SK-N-SH (cell line): ENCODE measurements at regions not wholly inside any gene's neighbourhood (a gene's known extent, or its start where the extent isn't known, plus 50 kb on each side); places are given as distances from the start of the nearest gene placed in this dataset.

ENCODE experiments used
- CTCF ChIA-PET: fragments of 300-600, 350-600 bp; formaldehyde crosslinking; extraction: SDS; loops from one replicate; lab custom pipeline; 2021; lab: Yijun Ruan, JAX
- POLR2A ChIA-PET: fragments of 350-600 bp; sonication (Branson Sonifier 250); formaldehyde crosslinking; extraction: SDS; loops from one replicate; lab custom pipeline; 2020; ENCODE audit warnings: antibody characterized with exemption, inconsistent platforms; lab: Yijun Ruan, JAX
- DNase-seq: peaks from one replicate; pipeline ENCODE4 v3.0.0; 2012
- H2AFZ ChIP-seq: fragments of 200-600 bp; sonication (generic); 2 replicates; pipeline ENCODE4 v1.8.1; 2016; ENCODE audit warnings: antibody characterized with exemption, mild to moderate bottlenecking, low read depth
- H3F3A ChIP-seq: fragments of 200-600 bp; sonication (generic); replicated peaks from 2 replicates; pipeline ENCODE3; 2016; ENCODE audit warnings: antibody characterized with exemption, mild to moderate bottlenecking; ENCODE audit not compliant: insufficient read depth
- H3K27ac ChIP-seq, 2 experiments: fragments of 200-500 bp in 1 of 2; fragments of 200-600 bp in 1 of 2; sonication (Bioruptor generic) in 1 of 2; sonication (generic), shearing (Covaris generic) in 1 of 2; 2 replicates each; pipeline versions ENCODE4 v1.5.1 to v1.6.1; 2014 to 2016; ENCODE audit warnings: low read depth in 2 of 2, inconsistent platforms in 1 of 2, low read length in 1 of 2, mild to moderate bottlenecking in 1 of 2, mixed read lengths in 1 of 2
- H3K27me3 ChIP-seq: fragments of 200-600 bp; sonication (generic), shearing (Covaris generic); 2 replicates; pipeline ENCODE4 v1.6.1; 2016; ENCODE audit warnings: mixed run types; ENCODE audit not compliant: insufficient read depth
- H3K36me3 ChIP-seq, 2 experiments: fragments of 200-500 bp in 1 of 2; fragments of 200-600 bp in 1 of 2; sonication (Bioruptor generic) in 1 of 2; sonication (generic) in 1 of 2; replicated peaks in 1 of 2; 2 replicates each; pipeline versions ENCODE3 to v1.5.1; 2014 to 2016; ENCODE audit warnings: low read length in 1 of 2, mild to moderate bottlenecking in 1 of 2; ENCODE audit not compliant: insufficient read depth in 2 of 2, control insufficient read depth in 1 of 2
- H3K4me1 ChIP-seq, 2 experiments: fragments of 200-500 bp in 1 of 2; fragments of 200-600 bp in 1 of 2; sonication (Bioruptor generic) in 1 of 2; sonication (generic), shearing (Covaris generic) in 1 of 2; 2 replicates each; pipeline versions ENCODE4 v1.5.1 to v1.6.1; 2014 to 2016; ENCODE audit warnings: low read depth in 1 of 2, low read length in 1 of 2, mixed run types in 1 of 2; ENCODE audit not compliant: insufficient read depth in 2 of 2, control insufficient read depth in 1 of 2
- H3K4me2 ChIP-seq: fragments of 200-600 bp; sonication (generic), shearing (Covaris generic); 2 replicates; pipeline ENCODE4 v1.6.1; 2017; ENCODE audit warnings: mixed run types
- H3K4me3 ChIP-seq, 2 experiments: fragments of 200-500 bp in 1 of 2; fragments of 200-600 bp in 1 of 2; sonication (Bioruptor generic) in 1 of 2; sonication (generic), shearing (Covaris generic) in 1 of 2; 2 replicates each; pipeline versions ENCODE4 v1.5.1 to v1.8.1; 2014 to 2016; ENCODE audit warnings: low read depth in 2 of 2, inconsistent platforms in 1 of 2, low read length in 1 of 2, mild to moderate bottlenecking in 1 of 2, mixed read lengths in 1 of 2, moderate library complexity in 1 of 2
- H3K79me2 ChIP-seq: fragments of 200-600 bp; sonication (generic); 2 replicates; pipeline ENCODE4 v1.8.1; 2017; ENCODE audit warnings: mild to moderate bottlenecking; ENCODE audit not compliant: insufficient read depth
- H3K9ac ChIP-seq: fragments of 200-600 bp; sonication (generic); 2 replicates; pipeline ENCODE4 v1.6.1; 2017; ENCODE audit warnings: mixed run types
- H3K9me2 ChIP-seq: fragments of 200-600 bp; sonication (generic); 2 replicates; pipeline ENCODE4 v1.6.1; 2017; ENCODE audit warnings: mixed run types
- H3K9me3 ChIP-seq: fragments of 200-600 bp; sonication (generic); 2 replicates; pipeline ENCODE4 v1.6.1; 2017; ENCODE audit warnings: mixed run types, mild to moderate bottlenecking, moderate library complexity
- H4K20me1 ChIP-seq: fragments of 200-600 bp; sonication (generic); 2 replicates; pipeline ENCODE4 v1.6.1; 2017; ENCODE audit warnings: mild to moderate bottlenecking, mixed run types; ENCODE audit not compliant: insufficient read depth
- CHD2 ChIP-seq: fragments of 150-350 bp; IDR thresholded peaks from 2 replicates; pipeline ENCODE4 v1.6.1; 2018; ENCODE audit warnings: low read length; ENCODE audit not compliant: partially characterized antibody
- ELF1 ChIP-seq: IDR thresholded peaks from 2 replicates; pipeline ENCODE4 v1.4.0; 2012
- FOSL2 ChIP-seq: IDR thresholded peaks from 2 replicates; pipeline ENCODE4 v1.4.0; 2012; ENCODE audit warnings: low read depth, mild to moderate bottlenecking, moderate library complexity, borderline replicate concordance
- GABPA ChIP-seq: IDR thresholded peaks from 2 replicates; pipeline ENCODE4 v1.4.0; 2012; ENCODE audit warnings: low read depth, mild to moderate bottlenecking
- IRF3 ChIP-seq: fragments of 150-350 bp; IDR thresholded peaks from 2 replicates; pipeline ENCODE4 v1.6.1; 2016; ENCODE audit warnings: mild to moderate bottlenecking, low read depth, low read length
- MXI1 ChIP-seq: IDR thresholded peaks from 2 replicates; pipeline ENCODE4 v1.6.1; 2012; ENCODE audit warnings: mild to moderate bottlenecking, low read depth, low read length, improper control_type of control experiment
- NFIC ChIP-seq: IDR thresholded peaks from 2 replicates; pipeline ENCODE4 v1.4.0; 2012; ENCODE audit warnings: borderline replicate concordance
- RXRA ChIP-seq: IDR thresholded peaks from 2 replicates; pipeline ENCODE4 v1.4.0; 2012; ENCODE audit warnings: low read depth, mild to moderate bottlenecking, borderline replicate concordance
- SIN3A ChIP-seq: IDR thresholded peaks from 2 replicates; pipeline ENCODE4 v1.6.1; 2012; ENCODE audit warnings: low read depth, mild to moderate bottlenecking, low read length, moderate library complexity, borderline replicate concordance
- YY1 ChIP-seq: IDR thresholded peaks from 2 replicates; pipeline ENCODE4 v1.4.0; 2012; ENCODE audit warnings: low read depth, mild to moderate bottlenecking
- WGBS: methylation state at CpG from one replicate; pipeline ENCODE4 v1.1.6; 2017; ENCODE audit warnings: low lambda C conversion rate; 5-methylcytosine and 5-hydroxymethylcytosine counted together
- TF ChIP-seq, protein P1 (sequence below): IDR thresholded peaks from 2 replicates; pipeline ENCODE4 v1.4.0; 2012; ENCODE audit warnings: low read depth, borderline replicate concordance
- TF ChIP-seq, protein P2 (sequence below): fragments of 150-350 bp; IDR thresholded peaks from 2 replicates; pipeline ENCODE4 v1.6.1; 2017; ENCODE audit warnings: antibody characterized with exemption, low read length, low read depth, borderline replicate concordance

DNA sequence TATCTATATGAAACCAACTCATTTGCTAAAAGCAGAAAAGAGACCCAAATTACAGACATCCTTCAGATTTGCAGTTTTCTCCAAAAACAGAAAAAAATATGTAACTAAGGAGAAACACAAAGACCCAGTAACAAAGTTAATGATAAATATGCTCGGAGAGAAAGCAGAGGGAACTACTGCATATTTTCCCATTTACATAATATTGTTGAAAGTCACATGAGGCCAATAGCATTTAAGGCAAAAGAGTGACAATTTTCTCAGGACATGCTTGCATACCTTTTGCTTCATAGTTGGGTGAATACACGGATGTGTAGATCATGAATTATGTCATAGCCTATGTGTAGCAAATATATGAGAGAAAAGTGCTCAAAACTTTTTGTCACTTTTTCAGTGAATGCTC is 310.3 kb downstream of the EFNB2 start:
- Histone ChIP-seq H3K27me3 (no peaks in the 10 kb centered on the region), H3K36me3 (no peaks in the 10 kb centered on the region), H3K9me2 (no peaks in the 10 kb centered on the region), H3K4me2 (no peak overlapping the region), H3K4me3 (no peak overlapping the region), H3K4me1 (peaks cover 0 to 3% of the 10 kb centered on the region in 2 experiments; a peak in 1 of 4 replicates), H3F3A (no peaks in the 10 kb centered on the region), H4K20me1 (no peaks in the 10 kb centered on the region)
- no peak for DNase-seq
- CTCF ChIA-PET: no interaction called here
- 62% methylated on average over 2 of the region's 2 CpGs for WGBS
- no peak for TF ChIP-seq SIN3A
- TF ChIP-seq ELF1: no peak
- TF ChIP-seq MXI1: no peak
- no peak for TF ChIP-seq RXRA
- TF ChIP-seq FOSL2: no peak
- TF ChIP-seq NFIC: no peak
- TF ChIP-seq GABPA: no peak
- TF ChIP-seq, protein P1, sequence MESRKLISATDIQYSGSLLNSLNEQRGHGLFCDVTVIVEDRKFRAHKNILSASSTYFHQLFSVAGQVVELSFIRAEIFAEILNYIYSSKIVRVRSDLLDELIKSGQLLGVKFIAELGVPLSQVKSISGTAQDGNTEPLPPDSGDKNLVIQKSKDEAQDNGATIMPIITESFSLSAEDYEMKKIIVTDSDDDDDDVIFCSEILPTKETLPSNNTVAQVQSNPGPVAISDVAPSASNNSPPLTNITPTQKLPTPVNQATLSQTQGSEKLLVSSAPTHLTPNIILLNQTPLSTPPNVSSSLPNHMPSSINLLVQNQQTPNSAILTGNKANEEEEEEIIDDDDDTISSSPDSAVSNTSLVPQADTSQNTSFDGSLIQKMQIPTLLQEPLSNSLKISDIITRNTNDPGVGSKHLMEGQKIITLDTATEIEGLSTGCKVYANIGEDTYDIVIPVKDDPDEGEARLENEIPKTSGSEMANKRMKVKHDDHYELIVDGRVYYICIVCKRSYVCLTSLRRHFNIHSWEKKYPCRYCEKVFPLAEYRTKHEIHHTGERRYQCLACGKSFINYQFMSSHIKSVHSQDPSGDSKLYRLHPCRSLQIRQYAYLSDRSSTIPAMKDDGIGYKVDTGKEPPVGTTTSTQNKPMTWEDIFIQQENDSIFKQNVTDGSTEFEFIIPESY: no peak
- TF ChIP-seq CHD2: no peak
- TF ChIP-seq, all 33 proteins: peak for 0
- Histone ChIP-seq H3K9ac (no peak overlapping the region), H3K79me2 (no peaks in the 10 kb centered on the region), H2AFZ (no peak overlapping the region), H3K9me3 (no peaks in the 10 kb centered on the region), H3K27ac (no peak overlapping the region)
- POLR2A ChIA-PET: no interaction called here

GRCh38 chr13:106220211-106220610 is 315.3 kb downstream of the EFNB2 start:
- H3K27me3 ChIP-seq: no peaks in the 10 kb centered on the region
- H3K9ac ChIP-seq: no peak overlapping the region
- H4K20me1 ChIP-seq: no peaks in the 10 kb centered on the region
- no peak overlapping the region for H3K27ac ChIP-seq
- WGBS: 87% methylated on average over 3 of the region's 3 CpGs
- ChIA-PET CTCF (interaction anchor here (1.3 kb wide), 1 partner anchor 59 kb away, joined by 4 read pairs; no protein-coding TSS in a partner anchor), POLR2A (no interaction called here)
- no peaks in the 10 kb centered on the region for H3K36me3 ChIP-seq
- H3K9me2 ChIP-seq: no peaks in the 10 kb centered on the region
- no peaks in the 10 kb centered on the region for H3K79me2 ChIP-seq
- no peak overlapping the region for H2AFZ ChIP-seq
- DNase-seq: no peak
- H3F3A ChIP-seq: no peaks in the 10 kb centered on the region
- peaks cover 0 to 3% of the 10 kb centered on the region in 2 experiments; a peak in 1 of 4 replicates for H3K4me1 ChIP-seq
- TF ChIP-seq IRF3 (no peak), YY1 (no peak), RXRA (no peak)
- TF ChIP-seq, protein P2, sequence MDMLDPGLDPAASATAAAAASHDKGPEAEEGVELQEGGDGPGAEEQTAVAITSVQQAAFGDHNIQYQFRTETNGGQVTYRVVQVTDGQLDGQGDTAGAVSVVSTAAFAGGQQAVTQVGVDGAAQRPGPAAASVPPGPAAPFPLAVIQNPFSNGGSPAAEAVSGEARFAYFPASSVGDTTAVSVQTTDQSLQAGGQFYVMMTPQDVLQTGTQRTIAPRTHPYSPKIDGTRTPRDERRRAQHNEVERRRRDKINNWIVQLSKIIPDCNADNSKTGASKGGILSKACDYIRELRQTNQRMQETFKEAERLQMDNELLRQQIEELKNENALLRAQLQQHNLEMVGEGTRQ: no peak
- TF ChIP-seq, protein P1: no peak
- no peaks in the 10 kb centered on the region for H3K9me3 ChIP-seq
- no peak overlapping the region for H3K4me3 ChIP-seq
- H3K4me2 ChIP-seq: no peak overlapping the region
